ENCODE measurements at regions not wholly inside any gene's neighbourhood (a gene's known extent, or its start where the extent isn't known, plus 50 kb on each side); places are given as distances from the start of the nearest gene placed in this dataset. TPM values are rescaled to one million over a fixed set of nuclear protein-coding genes. Genes with fewer than 3 reads are reported as not detected.

- Histone ChIP-seq H3K4me1 (ENCODE audit: insufficient read depth, low read length, poor library complexity, severe bottlenecking) (no peaks in the 10 kb centered on the region), H3K4me3 (ENCODE audit: low read depth, low read length, poor library complexity, severe bottlenecking) (no peak overlapping the region), H3K9me3 (ENCODE audit: low read depth, low read length, poor library complexity, severe bottlenecking) (no peaks in the 10 kb centered on the region), H3K36me3 (ENCODE audit: insufficient read depth, low read length, poor library complexity, severe bottlenecking) (no peaks in the 10 kb centered on the region), H3K27ac (ENCODE audit: low read depth, low read length, poor library complexity, severe bottlenecking) (no peak overlapping the region), H3K27me3 (replicated peaks; ENCODE audit: insufficient read depth, low read depth, low read length, poor library complexity) (peaks cover 15% of the 10 kb centered on the region)
- intact Hi-C loops (cut with micrococcal nuclease; ENCODE audit: unreplicated experiment) = no loop called here
- TF ChIP-seq EZH2 (IDR thresholded peaks at IDR 0.05; ENCODE audit: borderline replicate concordance, low read depth, low read length, poor library complexity, severe bottlenecking) (no peak), CTCF (conservative IDR thresholded peaks at IDR 0.05; ENCODE audit: low read depth, low read length) (no peak)
- peak; percentile 17 for DNase-seq (ENCODE audit: low spot score)
- ChIA-PET POLR2A (ENCODE audit: low non-redundant PET) (no interaction called here), CTCF (no interaction called here)
- no TSS peak for BruUV-seq (replicated peaks)
These were observed 53.6 kb upstream of the NRXN1 start for GRCh38 chr2:51085420-51086068.

- TF ChIP-seq CTCF (conservative IDR thresholded peaks at IDR 0.05; ENCODE audit: low read depth, low read length) (no peak), EZH2 (IDR thresholded peaks at IDR 0.05; ENCODE audit: borderline replicate concordance, low read depth, low read length, poor library complexity, severe bottlenecking) (no peak)
- Histone ChIP-seq H3K4me3 (ENCODE audit: low read depth, low read length, poor library complexity, severe bottlenecking) (no peak overlapping the region), H3K27ac (ENCODE audit: low read depth, low read length, poor library complexity, severe bottlenecking) (no peak overlapping the region), H3K9me3 (ENCODE audit: low read depth, low read length, poor library complexity, severe bottlenecking) (no peaks in the 10 kb centered on the region), H3K4me1 (ENCODE audit: insufficient read depth, low read length, poor library complexity, severe bottlenecking) (no peaks in the 10 kb centered on the region), H3K36me3 (ENCODE audit: insufficient read depth, low read length, poor library complexity, severe bottlenecking) (no peaks in the 10 kb centered on the region), H3K27me3 (replicated peaks; ENCODE audit: insufficient read depth, low read depth, low read length, poor library complexity) (peaks cover 11% of the 10 kb centered on the region)
- no peak for DNase-seq (ENCODE audit: low spot score)
- BruUV-seq (replicated peaks) = no TSS peak
- CTCF ChIA-PET = no interaction called here
- intact Hi-C loops (cut with micrococcal nuclease; ENCODE audit: unreplicated experiment) = no loop called here
- POLR2A ChIA-PET (ENCODE audit: low non-redundant PET) = no interaction called here
These were observed 52.8 kb upstream of the NRXN1 start for GRCh38 chr2:51084750-51085149.

Small RNA genes in the stretch of these regions (microRNA-seq; reads per million reads assigned to microRNA genes)
- not detected for gene MIR4431
